GM21528 (cell line): ENCODE measurements at regions not wholly inside any gene's neighbourhood (a gene's known extent, or its start where the extent isn't known, plus 50 kb on each side); places are given as distances from the start of the nearest gene placed in this dataset.
"Not testable (repeated sequence)": the region's sequence is repeated elsewhere in the genome, so short reads cannot be mapped to it uniquely, and the experiment has no call there.

Experiments used
- ATAC-seq: cut with Tn5 transposase; IDR thresholded peaks from one replicate; pipeline ENCODE4 v1.9.1; 2021; ENCODE audit warnings: mild to moderate bottlenecking, moderate library complexity; ENCODE audit not compliant: unreplicated experiment, low FRiP score

DNA sequence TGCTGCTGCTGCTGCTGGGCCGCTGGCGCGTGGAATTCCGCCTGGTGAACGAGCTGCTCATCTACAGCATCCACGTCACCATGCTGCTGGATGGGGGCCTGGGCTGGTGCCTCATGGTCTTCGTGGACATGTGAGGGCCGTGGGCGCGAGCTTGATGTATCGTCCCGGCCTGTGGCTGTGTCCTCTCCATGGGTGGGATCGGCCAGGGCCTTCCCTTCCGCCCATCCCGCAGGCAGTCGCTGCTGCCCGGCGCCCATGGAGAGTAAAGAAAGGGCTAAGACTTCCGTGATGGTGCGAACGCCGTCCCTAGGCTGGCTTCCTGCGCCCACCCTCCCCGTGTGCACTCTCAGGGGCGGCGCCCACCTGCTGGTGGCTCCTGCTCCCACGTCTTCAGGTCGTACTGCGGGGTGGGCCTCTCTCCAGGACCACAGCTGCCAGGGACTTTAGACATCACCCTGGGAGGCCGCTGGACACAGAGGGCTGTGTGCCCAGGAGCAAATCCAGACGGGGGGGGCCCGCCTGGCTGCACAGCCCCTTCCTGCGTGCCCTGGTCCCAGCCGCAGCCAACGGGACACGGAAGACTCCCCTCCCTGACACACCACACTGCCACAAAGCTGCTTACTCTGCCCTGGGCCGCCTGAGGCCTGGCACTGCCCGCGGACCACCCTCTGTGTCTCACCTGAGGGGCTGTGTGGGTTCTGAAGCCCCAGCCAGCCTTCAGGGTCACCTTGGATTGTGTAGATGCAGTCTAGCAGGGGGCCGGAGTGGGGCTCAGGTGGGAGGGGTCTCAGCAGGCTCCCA lies 167.5 kb downstream of the SEPTIN7 start:
- no peak for ATAC-seq

DNA sequence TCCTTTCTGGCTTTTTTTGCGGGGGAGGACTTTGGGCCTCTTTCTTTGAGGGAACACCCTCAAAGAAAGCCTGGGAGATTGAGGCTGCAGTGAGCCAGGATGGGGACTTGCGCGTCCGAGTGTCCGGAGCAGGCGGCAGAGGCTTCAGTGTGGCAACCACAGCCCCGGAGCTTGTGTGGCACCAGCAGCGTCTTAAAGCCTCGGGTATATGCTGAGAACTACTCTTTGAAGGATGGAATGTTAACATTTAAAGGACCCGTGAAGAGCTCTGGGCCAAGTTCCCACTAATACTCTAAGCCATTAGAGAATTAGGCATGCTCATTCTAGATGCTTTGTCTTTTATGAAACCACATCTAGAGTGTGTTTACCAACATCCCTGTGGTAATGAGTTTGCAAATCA lies 168.2 kb downstream of the SEPTIN7 start:
- ATAC-seq, result no peak

DNA sequence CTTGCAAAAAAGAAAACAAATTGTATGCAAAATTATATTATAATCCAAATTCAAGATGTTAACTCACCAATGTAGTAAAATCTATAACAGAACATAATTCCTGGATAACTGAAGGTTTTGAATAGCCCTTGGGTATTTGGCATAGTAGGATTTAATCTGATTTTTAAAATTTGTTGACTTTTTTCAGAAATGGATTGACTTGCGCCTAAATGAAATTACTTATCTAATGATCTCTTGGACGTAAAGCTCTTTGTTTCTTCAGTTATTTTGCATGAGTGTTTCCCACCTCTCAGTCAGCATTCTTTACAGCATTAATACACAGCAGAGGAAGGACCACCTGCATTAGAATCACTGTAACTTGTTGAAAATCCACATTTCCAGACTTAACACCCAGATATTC lies 169.6 kb downstream of the SEPTIN7 start:
- ATAC-seq, result no peak

DNA sequence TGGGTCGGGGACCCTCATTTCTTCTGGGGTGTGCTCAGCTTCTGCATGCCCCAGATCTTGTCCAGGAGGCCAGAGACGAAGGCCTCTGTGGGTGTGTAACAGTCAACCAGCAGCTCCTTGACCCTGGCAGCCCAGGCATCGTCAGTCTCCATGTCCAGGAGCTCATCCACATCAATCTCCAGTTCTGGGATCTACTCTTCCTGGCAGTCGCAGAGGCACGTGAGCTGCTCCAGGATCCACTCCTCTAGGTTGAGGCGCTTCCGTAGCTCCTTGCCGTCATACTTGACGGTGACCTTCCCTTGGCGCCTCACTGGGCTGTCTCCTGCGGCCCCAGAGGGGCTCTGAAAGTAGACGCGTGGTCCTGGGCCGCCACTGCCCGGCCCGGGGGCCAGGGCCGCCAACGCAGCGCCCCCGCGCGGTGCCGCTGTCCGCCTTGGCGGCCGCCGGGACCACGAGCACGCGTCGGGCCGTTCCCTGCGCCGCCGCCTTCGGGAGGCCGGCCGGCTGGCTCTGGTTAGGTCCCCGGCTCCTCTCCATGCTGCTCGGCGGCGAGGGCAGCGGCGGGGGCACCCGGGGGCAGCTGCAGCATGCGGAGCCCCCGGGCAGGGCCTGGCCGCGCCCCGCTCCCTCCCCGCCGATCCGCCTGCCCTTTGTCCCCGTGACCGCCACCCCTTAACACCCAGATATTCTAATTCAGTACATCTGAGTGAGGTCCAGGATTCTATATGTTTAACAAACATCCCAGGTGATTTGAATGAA lies 170.5 kb downstream of the SEPTIN7 start:
- ATAC-seq, result no peak

DNA sequence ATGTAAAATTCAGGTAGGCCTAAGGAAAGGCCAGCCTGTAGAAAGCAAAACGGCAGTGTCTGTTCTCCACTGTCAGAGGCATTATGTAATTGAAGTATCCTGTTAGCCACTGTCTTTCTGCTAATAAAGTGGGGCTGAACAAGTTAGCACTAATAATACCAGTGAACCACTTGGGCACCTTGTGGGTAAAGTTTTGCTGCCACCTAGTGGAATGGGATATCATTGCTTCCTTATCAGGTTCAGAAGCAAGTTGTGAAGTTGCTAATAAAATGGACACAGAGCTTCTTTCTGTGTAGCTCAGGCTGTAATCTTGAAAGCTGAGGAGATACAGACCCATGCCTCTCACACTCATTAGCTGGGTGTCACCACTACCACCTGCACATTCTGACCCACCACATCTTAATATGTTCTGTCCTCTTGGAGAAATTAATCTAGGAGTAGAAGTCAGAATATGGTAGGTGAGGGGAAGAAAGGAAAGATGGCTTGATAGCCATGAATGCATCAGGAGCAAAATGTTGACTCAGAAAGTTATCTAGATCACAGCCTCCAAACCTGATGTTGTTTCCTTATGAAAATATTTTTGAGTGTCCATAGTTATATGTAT lies 175.1 kb downstream of the SEPTIN7 start:
- no peak for ATAC-seq

DNA sequence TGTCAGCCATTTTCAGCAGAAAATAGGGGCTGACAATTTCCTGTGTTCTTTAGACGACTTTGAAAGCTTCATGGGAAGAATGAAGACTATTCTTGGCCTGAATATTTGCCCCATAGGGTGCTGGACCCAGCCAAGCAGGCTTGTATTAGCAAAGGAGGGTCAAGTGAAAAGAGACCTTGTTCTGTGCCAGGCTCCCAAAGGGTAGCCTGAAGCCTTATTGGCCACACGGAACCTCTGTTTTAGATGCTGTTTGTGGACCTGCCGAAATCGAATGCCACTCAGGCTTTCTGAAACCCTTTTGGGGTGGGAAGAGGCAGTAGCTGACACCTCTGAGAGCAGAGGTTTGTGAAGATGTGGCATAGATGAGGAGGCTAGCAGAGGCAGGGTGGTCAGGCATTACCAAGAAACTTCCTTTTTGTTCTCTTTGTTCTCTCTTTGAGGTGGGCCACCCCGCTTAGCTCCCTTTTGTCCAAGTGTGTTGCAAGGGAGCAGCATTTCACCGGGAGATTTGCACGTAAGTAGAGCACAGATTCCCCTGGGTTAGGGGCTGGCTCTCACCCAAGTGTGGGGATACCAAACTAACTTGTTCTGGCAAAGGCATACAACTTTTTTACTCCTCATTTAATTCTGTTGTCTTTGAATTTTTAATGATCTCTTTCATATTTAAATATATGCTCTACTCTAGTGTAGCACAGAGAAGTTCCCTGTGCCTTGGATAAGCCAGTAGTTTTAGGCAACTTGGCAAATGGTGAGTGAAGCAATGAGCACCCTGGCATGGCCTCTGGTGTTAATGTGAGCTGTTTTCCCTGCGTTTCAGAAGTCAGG lies 174.0 kb upstream of the EEPD1 start:
- ATAC-seq, result not testable (repeated sequence)

DNA sequence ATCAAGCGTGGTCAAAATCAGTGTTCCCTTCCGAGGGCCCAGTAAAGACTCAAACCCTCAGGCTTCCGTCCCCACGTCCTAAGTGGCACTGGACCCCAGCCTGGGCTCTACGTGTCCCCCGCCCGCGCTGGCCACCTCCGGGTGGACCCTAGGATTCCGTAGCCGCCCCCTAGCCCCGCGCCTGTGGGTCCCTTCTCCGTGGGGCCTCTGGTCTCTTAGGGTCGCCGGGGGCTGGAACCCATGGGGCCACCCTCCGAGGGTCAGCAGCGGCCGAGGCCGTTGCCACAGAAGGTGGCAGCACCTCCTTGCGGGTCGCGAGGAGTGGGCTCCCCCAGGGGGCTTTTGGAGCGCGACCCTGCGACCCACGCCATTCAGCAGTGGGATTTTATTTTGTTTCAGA lies 170.5 kb upstream of the EEPD1 start:
- ATAC-seq, result no peak

DNA sequence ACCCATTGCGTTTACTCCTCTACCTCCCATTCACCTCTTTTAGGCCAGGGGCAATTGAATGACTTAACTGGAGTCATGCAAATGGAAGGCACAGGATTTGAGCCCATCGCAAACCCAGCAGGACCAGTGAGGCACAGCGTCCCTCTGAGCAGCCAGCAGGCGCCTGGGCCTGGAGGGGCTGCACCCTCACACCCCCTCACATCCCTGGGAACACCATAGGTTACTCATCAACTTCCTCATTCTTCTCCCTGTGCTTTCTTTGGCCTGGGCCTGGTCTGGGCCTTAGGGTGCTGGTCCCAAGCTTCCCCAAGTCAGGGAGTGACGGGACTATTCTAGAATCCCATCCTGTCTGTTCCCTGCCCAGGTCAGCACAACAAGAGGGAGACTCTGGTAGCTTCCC lies 169.4 kb upstream of the EEPD1 start:
- no peak for ATAC-seq

DNA sequence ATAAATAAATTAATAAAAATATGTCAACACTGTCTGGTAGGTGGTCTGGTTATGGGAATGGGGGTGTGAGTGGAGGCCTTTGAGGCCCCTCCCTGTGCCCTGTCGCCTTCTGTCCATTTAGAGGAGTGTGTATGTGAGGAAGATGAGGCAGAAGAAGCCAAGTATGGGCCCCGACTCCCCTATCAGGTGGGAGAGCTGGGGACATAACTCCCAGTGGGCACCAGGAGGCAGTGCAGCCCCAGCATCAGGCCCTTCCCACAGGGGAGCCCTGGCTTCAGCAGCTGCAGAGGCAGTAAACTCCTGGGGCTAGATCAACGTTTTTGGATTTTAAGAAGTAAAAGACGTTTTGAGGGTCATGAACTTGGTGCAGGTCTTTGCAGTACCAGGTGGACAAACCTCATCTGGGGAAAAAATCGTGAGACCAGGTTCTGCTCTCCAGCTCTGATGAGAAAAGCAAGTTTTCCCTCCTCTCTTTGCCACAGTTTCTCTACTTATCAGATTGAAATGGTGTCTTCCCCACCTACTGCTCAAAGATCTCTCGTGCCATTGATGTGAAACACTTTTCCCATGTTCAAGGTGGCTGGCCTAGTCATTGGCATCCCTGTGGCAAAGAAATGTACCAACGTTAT lies 167.8 kb upstream of the EEPD1 start:
- peak; percentile 86 for ATAC-seq

DNA sequence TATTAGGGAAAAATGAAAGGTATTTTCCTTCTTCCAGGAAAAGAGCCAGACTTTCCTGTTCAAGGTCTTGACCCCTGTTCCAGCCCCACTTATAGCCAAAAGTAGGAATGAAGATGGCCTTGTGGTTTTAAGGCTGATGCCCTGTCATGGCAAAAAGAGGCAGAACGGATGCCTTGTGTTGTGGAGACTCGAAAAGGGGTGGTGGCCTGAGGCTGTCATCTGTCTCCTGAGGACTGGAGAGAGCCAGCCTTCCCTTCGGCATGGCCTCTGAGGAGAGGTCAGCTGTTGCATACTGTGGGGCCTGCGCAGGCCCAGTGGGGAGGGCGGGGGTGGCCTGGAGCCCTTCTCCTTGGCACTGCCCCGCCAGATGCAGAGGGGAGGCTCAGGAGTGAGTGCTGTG lies 166.0 kb upstream of the EEPD1 start:
- ATAC-seq, result no peak

DNA sequence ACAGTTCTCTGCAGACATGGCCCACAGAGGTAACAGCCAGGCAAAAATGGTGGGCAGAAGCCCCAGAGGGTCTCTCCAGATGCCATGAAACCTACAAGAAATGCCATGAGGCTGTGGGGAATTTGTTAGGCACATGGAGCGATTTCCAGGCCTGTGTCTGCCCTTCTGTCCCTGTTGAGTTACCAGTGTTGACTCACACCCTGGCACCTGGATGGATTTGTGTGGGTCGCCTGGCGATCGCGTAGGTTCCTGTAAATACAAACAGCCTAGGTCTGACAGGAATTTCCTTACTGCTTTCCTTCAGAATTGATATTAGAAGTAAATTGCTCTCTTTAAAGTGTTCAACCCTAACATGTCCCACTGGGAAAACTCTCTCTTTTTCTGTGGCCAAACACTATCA lies 164.9 kb upstream of the EEPD1 start:
- no peak for ATAC-seq

DNA sequence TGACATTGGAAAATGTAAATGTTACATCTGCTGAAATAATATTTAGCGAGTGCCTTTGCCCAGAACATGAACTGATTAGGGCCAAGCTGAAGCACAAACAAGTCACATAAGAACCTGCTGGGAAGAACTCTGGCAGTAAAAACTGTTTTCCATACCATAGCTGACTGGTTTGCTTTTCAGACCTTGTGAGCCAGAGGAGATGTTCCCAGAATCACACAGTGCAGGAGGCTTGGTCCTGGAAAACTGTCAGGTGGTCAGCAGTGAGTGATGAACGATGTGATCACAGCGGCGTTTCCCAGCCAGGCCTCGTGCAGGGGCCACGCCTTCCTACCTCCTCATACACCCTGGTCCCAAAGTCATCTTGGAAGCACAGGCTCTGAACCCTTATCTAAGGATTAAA lies 164.2 kb upstream of the EEPD1 start:
- no peak for ATAC-seq

DNA sequence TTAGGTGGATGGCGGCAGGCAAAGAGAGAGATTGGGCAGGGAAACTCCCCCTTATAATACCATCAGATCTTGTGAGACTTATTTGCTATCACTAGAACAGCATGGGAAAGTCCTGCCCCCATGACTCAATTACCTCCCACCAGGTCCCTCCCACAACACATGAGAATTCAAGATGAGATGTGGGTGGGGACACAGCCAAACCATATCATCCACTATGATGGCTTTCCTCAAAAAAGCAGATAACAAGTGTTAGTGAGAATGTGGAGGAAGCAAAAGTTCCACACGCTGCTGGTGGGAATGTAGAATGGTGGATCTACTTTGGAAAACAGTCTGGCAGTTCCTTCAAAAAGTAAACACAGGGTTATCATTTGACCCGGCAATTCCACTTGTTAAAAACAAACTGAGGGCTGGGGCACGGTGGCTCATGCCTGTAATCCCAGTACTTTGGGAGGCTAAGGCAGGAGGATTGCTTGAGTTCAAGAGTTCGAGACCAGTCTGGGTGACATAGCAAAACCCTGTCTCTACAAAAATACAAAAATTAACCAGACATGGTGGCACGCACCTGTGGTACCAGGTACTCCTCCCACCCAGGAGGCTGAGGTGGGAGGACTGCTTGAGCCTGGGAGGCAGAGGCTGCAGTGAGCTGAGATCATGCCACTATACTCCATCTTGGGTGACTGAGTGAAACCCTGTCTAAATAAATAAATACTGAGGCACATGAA lies 161.4 kb upstream of the EEPD1 start:
- no peak for ATAC-seq

DNA sequence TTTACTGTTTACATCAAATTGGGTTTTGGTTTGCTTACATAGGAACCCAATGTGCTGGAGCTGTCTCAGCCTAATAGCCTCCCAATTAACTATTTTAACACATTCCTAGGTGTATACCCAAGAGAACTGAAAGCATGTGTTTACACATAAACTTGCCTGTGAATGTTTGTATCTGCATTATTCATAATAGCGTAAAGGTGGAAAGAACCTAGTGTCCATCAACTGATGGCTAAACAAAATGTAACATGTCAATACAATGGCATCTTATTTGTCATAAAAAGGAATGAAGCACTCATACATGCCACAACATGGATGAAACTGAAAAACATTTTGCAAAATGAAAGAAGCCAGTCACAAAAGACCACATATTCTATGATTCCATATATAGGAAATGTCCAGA lies 160.6 kb upstream of the EEPD1 start:
- ATAC-seq, result no peak

DNA sequence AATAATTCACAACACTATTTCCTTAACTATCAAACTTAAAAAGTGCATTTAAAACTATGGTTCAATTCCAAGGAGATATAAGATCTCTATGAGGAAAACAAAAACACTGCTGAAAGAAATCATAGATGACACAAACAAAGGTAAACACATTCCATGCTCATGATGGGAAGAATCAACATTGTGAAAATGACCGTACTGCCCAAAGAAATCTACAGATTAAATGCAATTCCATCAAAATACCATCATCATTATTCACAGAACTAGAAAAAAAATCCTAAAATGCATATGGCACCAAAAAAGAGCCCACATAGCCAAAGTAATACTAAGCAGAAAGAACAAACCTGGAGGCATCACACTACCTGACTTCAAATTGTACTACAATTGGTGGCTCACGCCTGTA lies 159.9 kb upstream of the EEPD1 start:
- no peak for ATAC-seq

DNA sequence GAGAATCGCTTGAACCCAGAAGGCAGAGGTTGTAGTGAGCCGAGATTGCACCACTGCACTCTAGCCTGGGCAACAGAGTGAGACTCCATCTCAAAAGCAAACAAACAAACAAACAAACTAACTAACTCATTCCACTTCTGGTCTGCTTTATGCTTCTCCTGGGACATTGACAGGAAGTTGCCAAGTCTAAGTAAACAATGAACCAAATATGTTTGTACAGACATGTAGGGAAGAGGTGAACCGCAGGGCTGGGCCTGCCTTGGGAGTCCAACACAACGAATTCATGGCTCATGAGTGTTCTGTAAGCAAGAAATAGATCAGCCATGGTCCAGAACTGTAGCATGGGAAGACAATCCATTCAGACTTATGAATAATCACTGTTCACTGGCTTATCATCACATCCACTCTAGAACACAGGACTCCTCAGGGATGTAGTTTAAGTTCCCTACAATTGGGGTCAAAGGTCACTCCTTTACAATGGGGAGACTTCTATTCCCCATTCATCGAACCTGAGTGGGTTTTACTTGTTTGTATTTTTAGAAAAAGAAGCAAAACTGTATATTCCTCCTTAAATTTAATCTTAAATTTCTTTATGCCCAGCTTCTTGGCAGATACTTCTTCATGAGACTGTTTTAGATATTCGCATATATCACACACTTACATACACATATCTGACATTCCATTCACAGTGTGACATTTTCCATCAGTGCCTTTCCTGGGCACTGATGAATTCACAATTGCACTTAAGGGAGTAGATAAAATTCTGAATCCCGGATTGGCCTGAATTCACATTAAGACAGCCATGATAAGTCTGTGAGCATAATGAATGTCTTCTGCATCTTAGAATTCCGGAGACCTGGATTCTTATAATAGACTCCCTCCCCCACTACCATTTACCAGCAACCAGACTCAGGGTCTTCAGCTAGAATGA lies 159.1 kb upstream of the EEPD1 start:
- no peak for ATAC-seq

DNA sequence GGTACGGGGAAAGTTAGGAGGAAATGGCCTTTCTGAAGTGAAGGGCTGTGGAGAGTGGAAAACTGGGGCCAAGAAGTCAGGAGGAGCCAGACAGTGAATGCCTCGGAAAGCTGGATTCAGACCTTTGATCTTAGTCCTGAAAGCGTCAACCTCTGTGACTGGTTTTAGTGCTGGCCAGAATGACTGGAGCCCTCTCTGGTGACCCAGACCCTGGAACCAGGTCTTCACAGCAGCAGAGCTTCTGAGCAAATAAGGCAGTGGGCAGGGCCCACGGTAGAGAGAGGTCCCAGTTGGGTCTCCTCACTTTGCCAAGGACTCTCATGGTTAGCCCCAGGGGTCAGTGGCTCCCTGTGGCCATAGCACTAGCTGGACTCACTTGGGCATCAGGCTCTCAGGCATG lies 157.7 kb upstream of the EEPD1 start:
- ATAC-seq, result no peak

DNA sequence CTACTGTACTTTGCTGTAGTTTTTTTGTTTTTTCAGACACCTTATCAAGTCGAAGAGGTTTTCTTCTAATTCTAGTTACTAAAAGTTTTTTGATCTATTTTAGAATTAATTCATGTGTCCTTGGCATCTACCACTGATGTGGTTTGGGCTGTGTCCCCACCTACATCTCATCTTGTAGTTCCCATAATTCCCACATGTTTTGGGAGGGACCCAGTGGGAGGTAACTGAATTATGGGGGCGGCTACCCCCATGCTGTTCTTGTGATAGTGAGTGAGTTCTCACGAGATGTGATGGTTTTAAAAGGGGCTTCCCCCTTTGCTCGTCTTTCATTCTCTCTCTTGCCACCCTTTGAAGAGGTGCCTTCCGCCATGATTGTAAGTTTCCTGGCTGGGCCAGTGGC lies 154.6 kb upstream of the EEPD1 start:
- ATAC-seq, result no peak

DNA sequence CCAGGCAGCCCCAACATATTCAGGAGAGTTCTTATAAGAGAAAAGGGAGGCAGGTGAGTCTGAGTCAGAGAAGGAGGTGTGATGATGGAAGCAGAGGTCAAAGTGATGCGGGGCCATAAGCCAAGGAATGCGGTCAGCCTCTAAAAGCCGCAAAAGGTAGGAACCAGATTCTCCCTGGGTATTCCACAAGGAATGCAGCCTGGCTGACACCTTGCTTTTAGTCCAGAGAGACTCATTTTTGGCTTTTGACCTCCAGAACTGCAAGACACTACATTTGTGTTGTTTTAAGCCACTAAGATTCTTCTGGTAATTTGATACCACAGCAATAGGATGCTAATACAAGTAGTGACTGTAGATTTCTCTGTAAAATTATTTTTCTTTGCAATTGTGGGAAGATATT lies 151.5 kb upstream of the EEPD1 start:
- no peak for ATAC-seq
